Uterus (tissue), 3 donors: ENCODE measurements at regions not wholly inside any gene's neighbourhood (a gene's known extent, or its start where the extent isn't known, plus 50 kb on each side); places are given as distances from the start of the nearest gene placed in this dataset.

Source experiments
- DNase-seq, 2 donors: peaks; one replicate each; pipeline ENCODE4 v3.0.0-alpha.2; 2019 to 2020
- H3K27ac ChIP-seq, 2 donors: fragments of 200-600 bp; sonication (generic); 1 replicate in 1 of 2; 2 replicates in 1 of 2; pipeline ENCODE4 v1.5.1; 2016 to 2018
- H3K27me3 ChIP-seq, 2 donors: fragments of 200-600 bp; sonication (generic); one replicate each; pipeline ENCODE4 v1.5.1; 2018 to 2019; ENCODE audit warnings: control low read depth in 1 of 2
- H3K36me3 ChIP-seq, 2 donors: fragments of 200-600 bp; sonication (generic); one replicate each; pipeline ENCODE4 v1.5.1; 2019; ENCODE audit warnings: control low read depth in 1 of 2
- H3K4me1 ChIP-seq, 2 donors: fragments of 200-600 bp; sonication (generic); one replicate each; pipeline ENCODE4 v1.5.1; 2018 to 2019; ENCODE audit warnings: control low read depth in 1 of 2
- H3K4me3 ChIP-seq, 2 donors: fragments of 200-600 bp; sonication (generic); 1 replicate in 1 of 2; 2 replicates in 1 of 2; pipeline ENCODE4 v1.5.1; 2018 to 2019; ENCODE audit warnings: mild to moderate bottlenecking in 1 of 2
- H3K9me3 ChIP-seq, 2 donors: fragments of 200-600 bp; sonication (generic); one replicate each; pipeline ENCODE4 v1.5.1; 2019; ENCODE audit warnings: control low read depth in 1 of 2
- POLR2A ChIP-seq, 2 donors: fragments of 450-650 bp; IDR thresholded peaks; one replicate each; pipeline ENCODE4 v1.6.1; 2016; ENCODE audit warnings: antibody characterized with exemption in 2 of 2, mild to moderate bottlenecking in 1 of 2, moderate library complexity in 1 of 2
- intact Hi-C: fragments of 100-400 bp; cut with DNase I; formaldehyde crosslinking; loops from one replicate; pipeline ENCODE4 v1.15.1; 2023; ENCODE audit warnings: low total_unique reads
- TF ChIP-seq, protein P1 (sequence below), 4 experiments: fragments of 200-600 bp in 2 of 4; fragments of 450-650 bp in 2 of 4; sonication (generic) in 2 of 4; IDR thresholded peaks; one replicate each; pipeline ENCODE4 v1.5.1; 2016 to 2019; ENCODE audit warnings: antibody characterized with exemption in 4 of 4, mild to moderate bottlenecking in 2 of 4, moderate library complexity in 1 of 4
- donor health status: DM: yes; HTN: yes; CAD: no.

DNA sequence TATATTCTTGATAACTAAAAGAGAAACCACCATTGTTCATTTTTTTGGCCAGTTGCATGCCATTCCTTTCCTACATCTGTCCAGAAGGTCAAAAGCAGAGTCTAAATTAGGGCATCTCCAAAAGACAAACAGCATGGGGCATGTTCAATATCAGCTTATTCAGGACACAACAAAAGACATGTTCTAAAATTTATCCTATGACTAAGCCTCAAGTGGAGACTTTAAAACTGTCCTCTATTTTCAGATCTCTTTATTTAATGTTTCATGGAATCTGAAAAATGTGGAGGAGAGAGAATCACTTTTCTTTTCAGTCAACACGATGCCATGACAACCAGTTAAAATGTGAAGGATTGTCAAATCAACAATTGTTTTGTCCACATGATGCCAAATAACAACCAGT is 303.4 kb upstream of the PRMT6 start:
- Histone ChIP-seq H3K4me1 (no peaks in the 10 kb centered on the region), H3K36me3 (no peaks in the 10 kb centered on the region), H3K4me3 (no peak overlapping the region), H3K9me3 (no peaks in the 10 kb centered on the region), H3K27ac (no peak overlapping the region), H3K27me3 (no peaks in the 10 kb centered on the region)
- DNase-seq: no peak
- intact Hi-C loops: no loop called here
- TF ChIP-seq, protein P1, sequence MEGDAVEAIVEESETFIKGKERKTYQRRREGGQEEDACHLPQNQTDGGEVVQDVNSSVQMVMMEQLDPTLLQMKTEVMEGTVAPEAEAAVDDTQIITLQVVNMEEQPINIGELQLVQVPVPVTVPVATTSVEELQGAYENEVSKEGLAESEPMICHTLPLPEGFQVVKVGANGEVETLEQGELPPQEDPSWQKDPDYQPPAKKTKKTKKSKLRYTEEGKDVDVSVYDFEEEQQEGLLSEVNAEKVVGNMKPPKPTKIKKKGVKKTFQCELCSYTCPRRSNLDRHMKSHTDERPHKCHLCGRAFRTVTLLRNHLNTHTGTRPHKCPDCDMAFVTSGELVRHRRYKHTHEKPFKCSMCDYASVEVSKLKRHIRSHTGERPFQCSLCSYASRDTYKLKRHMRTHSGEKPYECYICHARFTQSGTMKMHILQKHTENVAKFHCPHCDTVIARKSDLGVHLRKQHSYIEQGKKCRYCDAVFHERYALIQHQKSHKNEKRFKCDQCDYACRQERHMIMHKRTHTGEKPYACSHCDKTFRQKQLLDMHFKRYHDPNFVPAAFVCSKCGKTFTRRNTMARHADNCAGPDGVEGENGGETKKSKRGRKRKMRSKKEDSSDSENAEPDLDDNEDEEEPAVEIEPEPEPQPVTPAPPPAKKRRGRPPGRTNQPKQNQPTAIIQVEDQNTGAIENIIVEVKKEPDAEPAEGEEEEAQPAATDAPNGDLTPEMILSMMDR (IDR thresholded peaks at IDR 0.05): no peak
- no peak for TF ChIP-seq POLR2A (IDR thresholded peaks at IDR 0.05)

DNA sequence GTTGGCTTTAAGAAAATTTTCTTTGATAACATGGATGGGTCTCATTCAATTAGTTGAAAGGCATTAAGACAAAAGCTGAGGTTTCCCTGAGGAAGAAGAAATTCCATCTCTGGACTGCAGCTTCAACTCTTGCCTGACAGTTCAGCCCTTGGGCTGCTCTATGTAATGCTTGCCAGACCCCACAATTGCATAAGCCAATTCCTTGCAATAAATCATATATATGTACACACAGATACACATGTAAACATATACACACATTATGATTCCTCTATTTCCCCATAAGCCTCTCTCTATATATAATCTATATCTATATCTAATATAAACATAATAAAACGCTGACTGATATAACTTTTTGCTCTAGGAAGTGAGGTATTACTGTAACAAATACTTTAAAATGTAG is 301.5 kb upstream of the PRMT6 start:
- H3K36me3 ChIP-seq: no peaks in the 10 kb centered on the region
- no peak overlapping the region for H3K4me3 ChIP-seq
- intact Hi-C loops: no loop called here
- H3K9me3 ChIP-seq: no peaks in the 10 kb centered on the region
- no peak for DNase-seq
- TF ChIP-seq, protein P1 (IDR thresholded peaks at IDR 0.05): no peak
- TF ChIP-seq POLR2A (IDR thresholded peaks at IDR 0.05): no peak
- H3K4me1 ChIP-seq: no peaks in the 10 kb centered on the region
- no peaks in the 10 kb centered on the region for H3K27me3 ChIP-seq
- H3K27ac ChIP-seq: no peak overlapping the region

DNA sequence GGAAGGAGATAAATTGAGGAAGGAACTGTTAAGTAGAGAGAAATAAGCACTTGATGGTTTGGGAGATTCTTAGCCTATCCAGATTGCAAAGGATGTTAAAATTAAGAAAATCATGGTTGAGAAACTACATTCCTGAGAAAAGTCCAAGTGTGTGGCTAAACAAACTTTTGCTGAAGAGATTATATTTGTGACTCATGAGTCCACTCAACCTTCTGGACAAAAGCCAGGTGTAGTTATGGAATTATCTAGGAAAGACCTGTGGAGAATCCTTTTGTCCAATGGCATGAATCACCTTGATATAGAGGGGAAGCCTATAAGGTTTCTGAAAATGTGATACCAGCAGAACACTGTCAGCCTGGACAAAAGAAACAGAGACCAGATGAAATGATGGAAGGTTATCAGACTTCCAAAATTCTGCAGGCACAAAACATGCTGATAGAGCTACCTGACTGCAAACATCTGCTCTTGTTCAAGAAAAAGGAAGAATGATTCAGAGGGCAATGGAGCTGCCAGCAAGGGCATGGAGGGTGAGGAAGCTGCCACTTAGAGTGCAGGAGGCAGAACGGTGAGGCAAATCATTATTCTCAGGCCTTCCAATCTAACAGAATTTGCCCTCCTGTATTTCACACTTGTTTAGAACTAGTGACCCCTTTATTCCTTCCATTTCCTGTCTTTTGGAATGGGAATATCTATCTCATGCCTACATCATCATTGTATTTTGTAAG is 300.6 kb upstream of the PRMT6 start:
- no peak for DNase-seq
- no peaks in the 10 kb centered on the region for H3K36me3 ChIP-seq
- intact Hi-C loops: no loop called here
- no peaks in the 10 kb centered on the region for H3K4me1 ChIP-seq
- H3K9me3 ChIP-seq: no peaks in the 10 kb centered on the region
- TF ChIP-seq, protein P1 (IDR thresholded peaks at IDR 0.05): no peak
- TF ChIP-seq POLR2A (IDR thresholded peaks at IDR 0.05): no peak
- H3K4me3 ChIP-seq: no peak overlapping the region
- H3K27ac ChIP-seq: no peak overlapping the region
- H3K27me3 ChIP-seq: no peaks in the 10 kb centered on the region

DNA sequence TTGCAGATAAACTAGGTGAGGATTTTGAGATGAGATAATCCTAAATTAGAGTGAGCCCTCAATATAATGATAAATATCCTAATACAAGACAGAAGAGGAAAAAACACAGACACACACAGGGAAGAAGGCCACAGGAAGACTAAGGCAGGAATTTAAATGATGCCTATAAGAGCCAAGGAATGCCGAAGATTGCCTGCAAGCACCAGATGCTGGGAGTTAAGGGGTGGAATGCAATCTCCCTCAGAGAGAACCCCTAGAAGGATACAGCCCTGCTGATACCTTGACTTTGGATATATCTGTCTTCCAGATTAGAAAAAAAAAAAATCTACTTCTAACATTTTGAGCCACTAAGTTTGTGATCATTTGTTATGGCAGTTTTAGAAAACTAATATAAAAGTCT is 299.7 kb upstream of the PRMT6 start:
- no peaks in the 10 kb centered on the region for H3K4me1 ChIP-seq
- H3K4me3 ChIP-seq: no peak overlapping the region
- intact Hi-C loops: no loop called here
- no peaks in the 10 kb centered on the region for H3K36me3 ChIP-seq
- TF ChIP-seq, protein P1 (IDR thresholded peaks at IDR 0.05): no peak
- no peak for TF ChIP-seq POLR2A (IDR thresholded peaks at IDR 0.05)
- H3K9me3 ChIP-seq: no peaks in the 10 kb centered on the region
- no peak for DNase-seq
- no peaks in the 10 kb centered on the region for H3K27me3 ChIP-seq
- H3K27ac ChIP-seq: no peak overlapping the region

DNA sequence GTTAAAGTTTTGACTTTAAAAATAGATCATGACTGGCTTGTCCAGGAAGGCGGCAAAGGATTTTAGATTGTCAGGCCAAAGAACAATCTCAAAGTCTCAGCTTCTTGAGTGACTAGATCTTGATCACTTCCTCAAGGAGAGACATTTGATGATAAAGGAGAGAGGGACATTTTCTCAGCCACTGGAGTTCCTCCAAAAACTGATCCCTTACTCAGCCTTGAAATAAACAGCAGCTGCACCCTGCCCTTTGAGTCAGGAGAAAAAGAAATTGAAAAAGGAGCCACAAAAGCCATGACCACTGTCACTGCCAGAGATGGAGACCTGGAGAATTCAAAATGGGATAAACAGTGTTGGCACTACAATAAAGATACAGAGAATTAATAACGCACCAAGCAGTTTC is 288.4 kb upstream of the PRMT6 start:
- intact Hi-C loops: no loop called here
- no peak for TF ChIP-seq POLR2A (IDR thresholded peaks at IDR 0.05)
- TF ChIP-seq, protein P1 (IDR thresholded peaks at IDR 0.05): no peak
- H3K27ac ChIP-seq: no peak overlapping the region
- no peaks in the 10 kb centered on the region for H3K27me3 ChIP-seq
- H3K36me3 ChIP-seq: no peaks in the 10 kb centered on the region
- no peak for DNase-seq
- no peaks in the 10 kb centered on the region for H3K4me1 ChIP-seq
- no peaks in the 10 kb centered on the region for H3K9me3 ChIP-seq
- no peak overlapping the region for H3K4me3 ChIP-seq
